ENCODE measurements at regions not wholly inside any gene's neighbourhood (a gene's known extent, or its start where the extent isn't known, plus 50 kb on each side); places are given as distances from the start of the nearest gene placed in this dataset.

DNA sequence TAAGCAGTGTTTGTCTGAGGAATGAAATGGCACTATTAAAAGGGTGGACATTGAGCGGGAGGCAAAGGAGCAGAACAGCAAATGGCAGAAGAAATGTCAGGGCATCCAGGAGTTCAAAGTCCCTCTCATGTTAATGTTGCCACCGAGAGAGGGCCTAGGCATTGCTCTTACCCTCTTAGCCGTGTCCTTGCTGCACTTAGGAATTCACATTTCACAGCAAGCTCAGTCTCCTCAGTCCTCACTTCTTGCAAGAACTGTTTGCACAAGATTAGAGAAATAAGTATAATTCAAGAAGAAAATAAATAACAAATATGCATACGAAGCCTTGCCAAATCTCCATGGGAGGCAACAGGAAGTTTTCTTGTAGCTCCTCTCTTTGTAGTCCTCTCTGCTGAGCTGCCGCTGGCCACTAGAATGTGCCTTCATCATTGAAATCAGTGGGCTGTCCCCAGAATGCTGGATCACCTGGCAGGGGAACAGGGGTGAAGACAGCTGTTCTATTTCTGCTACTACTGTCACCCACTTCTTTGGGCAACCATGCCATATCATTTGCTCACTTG, 205.8 kb downstream of the ZNF326 start:
- DNase-seq = no peak

DNA sequence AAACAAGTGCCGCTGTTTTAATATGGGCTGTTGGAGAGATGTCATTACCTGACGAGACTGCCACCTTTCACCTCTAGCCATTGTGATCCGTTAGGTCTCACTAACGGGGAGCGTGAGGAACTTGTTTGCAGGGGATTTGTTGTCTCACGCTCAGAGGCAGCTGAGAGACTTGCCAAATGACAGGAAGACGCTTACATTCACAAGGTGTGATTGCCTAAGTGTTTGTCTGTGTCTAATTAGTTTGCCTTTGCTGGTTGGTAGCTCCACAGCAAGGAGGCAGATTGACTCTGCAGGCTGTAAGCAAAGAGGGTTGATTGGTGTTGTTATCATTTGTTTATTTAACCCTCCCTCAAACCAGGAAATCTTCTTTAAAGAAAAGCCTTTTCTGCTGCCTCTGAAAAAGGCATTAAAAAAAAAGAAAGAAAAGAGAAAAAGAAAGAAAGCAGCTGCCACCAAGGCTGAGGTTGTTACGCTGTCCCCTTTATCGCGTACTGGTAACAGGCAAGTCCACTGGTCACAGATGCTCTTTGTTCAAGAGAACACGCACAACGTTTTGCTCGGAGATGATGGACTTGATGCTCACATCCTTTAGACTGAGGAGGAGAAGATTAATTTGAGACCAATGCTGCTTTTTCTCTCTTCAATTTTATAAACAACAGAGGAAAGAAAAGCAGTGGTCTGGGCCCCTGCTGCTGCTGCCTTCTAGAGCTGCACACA, 203.9 kb downstream of the ZNF326 start:
- DNase-seq = peak; percentile 16

DNA sequence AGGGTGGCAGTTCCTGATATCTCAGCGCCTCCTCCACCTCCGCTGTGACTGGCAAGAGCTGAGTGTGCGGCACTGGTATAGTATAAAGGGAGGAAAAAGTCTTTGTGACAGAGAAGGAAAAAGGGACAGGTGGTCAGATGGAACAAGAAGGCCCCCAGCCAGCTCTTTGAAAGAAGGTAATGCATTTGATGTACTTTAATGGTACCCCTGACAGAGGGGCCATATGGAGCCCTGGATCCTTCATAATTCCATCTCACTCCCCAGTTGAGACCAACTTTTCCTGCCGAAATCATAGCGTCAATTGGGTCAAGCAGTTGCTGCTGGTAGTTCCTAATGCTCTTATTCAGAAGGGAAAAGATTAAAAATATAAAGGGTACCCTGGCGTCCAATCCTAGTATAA, 198.2 kb downstream of the ZNF326 start:
- no peak for DNase-seq

DNA sequence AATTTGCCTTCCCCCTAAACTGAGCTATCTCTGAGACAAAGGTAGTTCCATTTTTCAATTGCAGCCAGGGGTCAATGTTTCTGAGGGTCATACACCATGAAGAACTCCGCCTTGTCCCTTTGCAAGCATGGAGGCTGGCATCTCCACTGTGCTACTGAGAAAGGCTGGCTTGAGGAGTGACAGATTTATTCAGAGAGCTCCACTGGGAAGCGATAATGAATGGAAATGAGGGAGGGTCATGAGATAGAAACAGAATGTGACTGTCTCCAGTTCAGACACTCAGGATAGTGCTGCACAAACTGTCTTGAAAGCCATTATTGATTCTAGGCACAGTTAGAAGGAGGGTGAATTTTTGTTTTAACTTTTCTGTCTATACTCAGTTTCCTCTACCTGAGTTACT, 197.5 kb downstream of the ZNF326 start:
- no peak for DNase-seq

DNA sequence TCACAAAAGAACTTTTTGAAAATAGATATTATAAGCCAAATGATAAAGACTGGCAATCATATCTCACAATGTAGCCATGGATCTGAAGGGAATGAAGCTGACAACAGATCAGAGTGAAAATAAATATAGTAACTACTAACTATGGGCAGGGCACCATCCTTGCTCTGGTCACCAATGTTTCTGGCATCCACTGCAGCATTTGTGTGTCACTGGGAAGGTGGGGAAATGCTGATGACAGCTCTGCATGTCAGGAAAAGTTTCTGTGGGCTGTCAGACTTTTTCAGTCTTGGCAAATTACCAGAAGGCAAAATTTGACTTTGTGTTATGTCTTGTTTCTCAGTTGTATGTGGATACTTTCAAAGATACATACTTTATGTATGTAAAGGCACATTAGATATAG, 195.6 kb downstream of the ZNF326 start:
- DNase-seq = no peak

DNA sequence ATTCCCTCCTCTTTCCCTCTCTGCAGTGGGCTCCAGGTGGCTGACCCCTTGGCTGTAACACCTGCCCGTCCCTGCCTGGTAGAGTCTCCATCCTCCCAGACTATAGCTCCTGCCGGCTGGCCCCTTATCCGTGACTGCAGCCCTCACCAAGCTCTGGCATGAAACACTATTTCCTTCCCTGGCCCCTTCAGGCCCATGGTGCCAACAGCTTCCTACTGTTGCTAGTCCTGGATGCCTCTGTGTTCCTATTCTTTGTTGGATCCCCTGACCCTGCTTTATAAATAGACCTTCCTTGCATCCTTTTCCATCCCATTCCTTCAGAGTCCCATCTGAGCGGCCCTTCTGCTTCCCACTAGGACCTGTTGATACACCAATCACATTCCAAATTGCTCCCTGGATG, 195.0 kb downstream of the ZNF326 start:
- no peak for DNase-seq

DNA sequence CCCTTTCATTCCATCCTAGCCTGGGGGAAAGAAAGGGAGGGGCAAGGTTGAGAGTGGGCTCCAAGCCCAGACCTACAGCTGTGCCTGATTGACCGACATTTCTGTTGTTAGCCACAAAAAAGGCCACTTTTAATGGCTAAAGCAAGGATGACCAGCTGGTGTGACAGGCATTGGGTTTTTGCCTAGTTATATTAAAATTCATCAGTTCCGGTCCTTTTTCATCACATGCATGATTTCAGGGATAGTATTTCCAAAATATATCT, 192.3 kb downstream of the ZNF326 start:
- no peak for DNase-seq

DNA sequence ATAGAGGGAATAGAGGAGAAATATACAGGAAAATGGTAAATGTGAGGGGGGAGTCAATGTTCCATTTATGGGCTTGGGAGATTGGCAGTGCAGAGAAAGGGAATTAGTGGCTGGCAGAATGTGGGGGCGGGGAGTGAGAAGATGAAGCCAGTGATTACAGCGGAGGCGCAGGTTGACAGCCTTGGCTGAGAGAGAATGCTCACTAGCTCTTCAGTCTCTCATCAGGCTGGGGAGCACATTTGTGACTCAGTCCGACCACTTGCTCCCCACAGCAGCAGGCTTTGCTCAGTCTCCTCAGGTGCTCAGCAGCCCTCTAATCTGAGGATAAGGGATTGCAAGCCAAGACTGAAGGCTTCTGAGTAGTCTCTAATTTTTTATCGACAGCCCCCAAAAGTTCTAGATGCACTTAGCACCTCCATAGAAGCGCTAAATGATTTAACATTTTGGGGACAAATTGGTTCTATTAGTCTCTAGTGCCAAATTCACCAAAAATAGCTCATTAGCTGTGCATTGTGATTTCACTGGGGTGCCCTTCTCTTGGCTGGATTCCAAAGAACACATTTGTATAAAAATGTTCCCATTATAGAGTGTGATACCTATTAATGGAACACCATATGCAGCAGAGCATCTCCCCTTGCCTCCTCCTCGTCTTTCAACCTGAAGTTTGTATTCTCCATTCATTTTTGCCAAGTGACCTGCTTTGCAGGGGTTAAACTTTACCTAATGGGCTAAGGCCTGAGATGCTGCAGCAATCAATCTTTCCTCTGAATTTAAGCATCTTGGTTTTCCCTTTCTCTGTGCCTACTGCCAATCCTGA, 191.8 kb downstream of the ZNF326 start:
- no peak for DNase-seq

DNA sequence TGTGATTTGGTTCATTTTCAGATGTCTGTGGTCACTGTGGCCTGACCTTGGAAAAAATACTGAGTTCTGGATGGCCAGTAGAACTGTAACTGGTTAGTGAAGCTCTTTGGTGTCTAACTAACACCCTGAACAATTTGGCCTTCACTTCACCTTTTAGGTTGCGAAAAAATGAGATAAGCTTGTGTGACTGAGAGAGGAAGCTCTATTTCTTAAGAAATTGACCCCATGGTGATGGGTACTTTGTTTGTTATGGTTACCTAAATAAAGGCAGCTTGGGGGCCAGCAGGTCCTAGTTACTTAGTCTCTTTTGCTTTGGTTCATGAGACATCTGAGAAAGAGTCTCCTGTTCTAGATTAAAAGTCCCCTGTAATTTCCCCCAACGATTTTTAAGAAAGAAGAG, 181.6 kb downstream of the ZNF326 start:
- no peak for DNase-seq

DNA sequence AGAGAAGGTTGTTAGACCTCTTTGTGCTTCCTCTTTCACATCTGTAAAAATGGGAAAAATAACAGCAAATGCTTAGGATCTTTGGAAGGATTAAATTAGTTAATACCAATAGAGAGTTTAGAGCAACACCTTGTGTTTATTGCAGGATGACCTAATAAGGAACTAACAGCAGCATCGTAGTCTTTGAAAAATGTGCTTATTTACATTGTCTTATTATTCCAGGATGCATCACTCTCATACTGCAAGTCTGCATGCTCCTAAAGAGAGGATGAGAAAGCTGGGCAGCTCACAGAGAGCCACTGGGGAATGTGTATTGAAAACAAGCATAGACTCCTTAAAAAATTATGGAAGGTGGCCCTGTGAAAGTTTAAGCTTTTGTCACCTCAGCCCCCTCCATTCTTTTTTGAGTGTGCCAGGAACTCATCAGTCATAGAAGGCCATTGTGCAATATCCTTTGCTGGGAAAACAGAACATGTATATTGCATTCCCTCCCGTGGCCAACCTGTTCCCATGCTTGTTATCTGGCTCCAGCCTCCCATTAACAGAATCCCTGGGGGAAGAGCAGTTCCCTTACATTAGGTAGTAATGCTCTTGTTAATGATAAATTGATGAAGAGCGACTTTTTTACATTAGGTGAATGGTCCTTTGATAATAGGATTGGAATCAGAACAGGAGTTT, 180.7 kb downstream of the ZNF326 start:
- DNase-seq = no peak

DNA sequence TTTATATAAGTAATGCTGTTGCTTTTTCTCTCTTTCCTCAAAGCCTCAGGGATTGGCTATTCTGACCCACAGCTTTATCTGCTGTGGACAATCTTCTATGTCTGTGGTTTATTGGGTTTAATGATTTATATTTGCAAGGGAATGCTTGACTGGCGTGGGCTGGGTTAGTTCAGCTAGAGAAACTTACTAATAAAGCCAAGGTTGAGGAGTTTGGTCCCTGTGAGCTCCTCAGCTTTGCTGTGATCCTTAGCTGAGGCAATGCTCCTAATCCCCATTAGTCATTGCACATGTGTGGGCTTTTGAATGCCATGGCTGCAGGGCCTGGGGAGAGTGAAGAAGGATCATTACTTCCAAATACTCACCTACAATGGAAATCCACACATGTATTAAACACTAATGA, 179.3 kb downstream of the ZNF326 start:
- no peak for DNase-seq

DNA sequence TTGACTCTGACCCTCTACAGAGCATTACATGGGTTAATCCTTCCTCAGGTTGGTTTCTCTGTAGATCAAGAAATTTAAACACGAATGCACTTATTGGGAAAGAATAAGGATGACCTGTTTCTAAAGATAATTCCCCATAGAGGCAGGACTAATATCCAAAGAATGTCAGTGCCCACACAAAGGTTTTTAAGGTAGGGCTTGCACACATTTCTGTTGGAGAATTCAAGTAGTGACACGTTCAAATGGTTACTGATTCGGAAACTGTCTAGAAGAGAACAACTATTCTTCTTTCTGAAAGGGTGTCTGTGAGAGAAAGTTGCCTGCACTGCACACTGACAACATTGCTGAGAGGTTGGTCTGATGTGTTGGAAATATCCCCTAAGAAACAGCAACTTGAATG, 167.3 kb downstream of the ZNF326 start:
- no peak for DNase-seq

DNA sequence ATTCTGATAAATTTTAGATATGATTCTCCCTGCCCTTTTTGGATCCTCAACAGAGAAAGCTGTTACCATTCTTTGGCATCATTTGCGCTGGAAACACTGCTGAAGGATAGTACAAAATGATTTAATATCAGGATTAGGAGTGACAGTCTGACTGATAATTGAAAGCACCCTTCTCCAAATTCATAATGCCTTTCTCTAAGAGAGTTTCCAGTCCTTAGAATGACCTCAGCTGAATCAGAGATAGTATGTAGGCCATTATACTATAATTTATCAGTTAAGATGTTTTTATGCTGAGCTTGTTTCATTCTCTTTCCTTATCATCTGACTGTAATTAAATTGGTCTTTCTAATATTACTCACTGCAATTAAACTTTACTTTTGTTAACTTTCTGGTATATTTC, 166.7 kb downstream of the ZNF326 start:
- no peak for DNase-seq

DNA sequence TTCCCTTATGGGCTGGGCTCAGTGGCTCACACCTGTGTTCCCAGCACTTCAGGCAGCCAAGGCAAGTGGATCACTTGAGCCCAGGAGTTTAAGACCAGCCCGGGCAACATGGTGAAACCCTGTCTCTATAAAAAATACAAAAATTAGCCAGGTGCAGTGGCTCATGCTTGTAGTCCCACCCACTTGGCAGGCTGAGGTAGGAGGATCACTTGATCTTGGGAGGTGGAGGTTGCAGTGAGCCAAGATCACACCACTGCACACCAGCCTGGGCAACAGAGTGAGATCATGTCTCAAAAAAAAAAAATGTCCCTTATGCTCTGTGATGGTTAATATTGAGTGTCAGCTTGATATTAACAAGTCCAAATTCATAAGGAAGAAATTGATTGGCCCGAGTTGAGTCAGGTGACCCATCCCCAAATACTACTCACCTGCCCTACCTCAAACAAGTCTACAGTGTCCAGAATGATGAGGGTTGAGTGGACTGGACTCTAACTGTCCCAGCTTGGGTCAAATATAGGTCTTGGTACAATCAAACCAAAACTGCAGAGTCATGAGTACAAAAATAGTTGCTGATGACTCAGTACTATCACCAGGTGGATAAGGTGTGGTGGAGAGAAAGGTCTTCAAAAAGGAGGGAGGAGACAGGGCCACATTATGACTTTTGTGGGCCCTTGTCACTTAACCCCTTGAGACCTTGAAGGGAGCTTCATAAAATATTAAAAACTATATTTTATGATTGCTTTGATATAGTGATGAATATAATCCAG, 161.0 kb downstream of the ZNF326 start:
- no peak for DNase-seq

DNA sequence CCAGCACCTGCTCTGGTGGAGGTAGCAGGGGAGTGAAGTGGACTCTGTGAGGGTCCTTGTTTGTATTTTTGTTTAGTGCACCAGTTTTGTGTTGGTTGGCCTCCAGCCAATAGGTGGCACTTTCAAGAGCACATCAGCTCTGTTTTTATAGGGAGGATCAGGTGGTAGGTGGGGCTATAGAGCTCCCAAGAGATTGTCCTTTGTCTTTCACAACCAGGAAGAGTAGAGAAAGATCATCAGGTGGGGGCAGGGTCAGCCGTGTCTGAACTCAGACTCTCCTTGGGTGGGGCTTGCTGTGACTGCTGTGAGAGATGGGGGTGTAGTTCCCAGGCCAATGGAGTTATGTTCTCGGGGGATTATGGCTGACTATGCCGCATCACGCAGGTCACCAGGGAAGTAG, 159.8 kb downstream of the ZNF326 start:
- DNase-seq = no peak

DNA sequence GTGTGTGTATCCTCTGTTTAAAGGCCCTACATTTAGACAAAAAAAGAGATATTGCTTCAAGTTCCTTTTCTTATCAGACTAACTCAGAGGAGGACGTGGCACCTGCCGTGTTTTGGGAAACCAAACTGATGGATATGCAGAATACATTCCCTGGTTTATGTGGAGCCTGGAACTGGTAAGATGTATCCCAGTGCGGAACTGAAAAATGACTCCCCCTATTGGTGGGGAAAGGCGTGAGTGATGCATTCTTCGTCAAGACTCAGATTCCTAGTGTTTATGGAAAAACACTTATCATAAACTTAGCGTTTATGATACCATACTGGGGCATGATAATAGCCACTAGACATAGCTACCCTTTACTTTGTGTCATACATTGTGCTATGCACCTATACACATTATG, 154.2 kb downstream of the ZNF326 start:
- no peak for DNase-seq

DNA sequence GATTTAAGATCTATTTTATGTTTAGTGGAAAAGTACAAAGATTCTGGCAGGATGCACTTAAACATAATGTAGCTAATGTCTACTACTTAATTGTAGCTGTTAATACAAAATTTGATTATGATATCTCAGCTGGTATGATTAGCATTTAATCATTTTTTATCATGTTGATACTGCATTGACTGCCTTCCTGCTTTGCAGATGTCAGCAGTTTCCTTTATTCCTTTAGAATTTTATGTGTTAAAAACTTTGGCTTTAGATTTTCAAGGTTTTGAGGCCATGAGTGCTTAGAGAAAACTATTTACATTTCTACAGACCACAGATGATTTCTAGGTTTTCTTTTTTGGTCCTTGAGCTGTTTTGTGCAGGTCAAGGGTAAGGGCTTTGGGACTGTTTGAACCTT, 152.2 kb downstream of the ZNF326 start:
- DNase-seq = no peak

DNA sequence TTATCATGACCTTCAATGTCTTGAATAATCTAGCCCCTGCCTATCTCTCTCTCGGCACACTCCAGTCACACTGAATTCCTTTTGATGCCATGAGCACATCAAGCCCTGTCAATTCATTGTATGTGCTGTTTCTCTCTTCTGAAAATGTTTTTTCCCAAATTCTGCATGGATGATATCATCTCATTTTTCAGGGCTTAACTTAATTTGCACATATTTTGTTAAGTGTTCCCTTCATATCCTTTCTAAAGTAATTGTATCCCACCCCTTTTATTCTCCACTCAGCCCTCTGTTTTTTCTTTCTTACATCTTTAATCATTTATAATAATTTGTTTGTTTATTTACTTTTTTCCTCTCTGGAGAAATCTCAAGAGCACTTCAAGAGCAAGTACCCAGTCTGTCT, 149.9 kb downstream of the ZNF326 start:
- no peak for DNase-seq

DNA sequence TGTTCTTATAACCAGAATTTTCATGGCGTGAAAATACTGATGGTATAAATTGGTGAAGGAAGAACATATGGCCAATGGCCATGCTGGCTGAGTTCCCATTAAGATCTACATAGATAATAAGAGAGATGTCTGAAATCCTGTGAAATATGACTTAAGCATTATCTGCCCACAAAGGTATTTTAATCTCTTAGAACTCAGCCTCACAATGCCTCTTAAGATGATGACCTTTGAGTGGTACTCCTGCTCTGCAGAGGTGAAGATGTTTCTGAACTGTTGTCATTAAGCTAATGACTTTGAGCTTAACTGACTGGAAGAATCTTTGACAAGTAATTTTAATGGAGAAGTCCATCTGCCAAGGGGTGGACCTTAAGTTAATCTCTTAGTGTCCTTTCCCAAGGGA, 148.7 kb downstream of the ZNF326 start:
- no peak for DNase-seq

DNA sequence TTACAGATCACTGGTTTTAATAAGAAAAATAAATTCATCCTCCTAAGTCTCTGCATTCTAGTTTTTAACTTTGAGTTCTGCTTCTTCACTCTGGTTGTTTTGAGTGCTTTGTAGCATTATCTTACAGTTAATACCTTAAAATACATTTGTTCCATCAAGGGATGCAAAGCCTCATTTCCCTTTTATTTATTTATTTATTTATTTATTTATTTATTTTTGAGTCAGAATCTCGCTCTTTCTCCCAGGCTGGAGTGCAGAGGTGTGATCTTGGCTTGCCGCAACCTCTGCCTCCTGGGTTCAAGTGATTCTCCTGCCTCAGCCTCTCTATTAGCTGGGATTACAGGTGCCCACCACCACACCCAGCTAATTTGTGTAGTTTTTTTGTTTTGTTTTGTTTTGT, 147.8 kb downstream of the ZNF326 start:
- DNase-seq = no peak

DNA sequence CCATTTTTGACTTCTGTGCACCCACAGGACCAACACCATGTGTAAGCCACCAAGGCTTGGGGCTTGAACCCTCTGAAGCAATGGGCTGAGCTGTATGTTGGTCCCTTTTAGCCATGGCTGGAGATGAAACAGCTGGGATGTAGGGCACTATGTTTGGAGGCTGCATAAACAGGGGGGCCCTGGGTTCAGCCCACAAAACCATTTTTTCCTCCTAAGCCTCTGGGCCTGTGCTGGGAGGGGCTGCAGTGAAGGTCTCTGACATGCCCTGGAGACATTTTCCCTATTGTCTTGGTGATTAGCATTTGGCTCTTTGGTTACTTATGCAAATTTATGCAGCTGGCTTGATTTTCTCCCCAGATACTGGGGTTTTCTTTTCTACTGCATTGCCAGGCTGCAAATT, 144.9 kb downstream of the ZNF326 start:
- DNase-seq = no peak

DNA sequence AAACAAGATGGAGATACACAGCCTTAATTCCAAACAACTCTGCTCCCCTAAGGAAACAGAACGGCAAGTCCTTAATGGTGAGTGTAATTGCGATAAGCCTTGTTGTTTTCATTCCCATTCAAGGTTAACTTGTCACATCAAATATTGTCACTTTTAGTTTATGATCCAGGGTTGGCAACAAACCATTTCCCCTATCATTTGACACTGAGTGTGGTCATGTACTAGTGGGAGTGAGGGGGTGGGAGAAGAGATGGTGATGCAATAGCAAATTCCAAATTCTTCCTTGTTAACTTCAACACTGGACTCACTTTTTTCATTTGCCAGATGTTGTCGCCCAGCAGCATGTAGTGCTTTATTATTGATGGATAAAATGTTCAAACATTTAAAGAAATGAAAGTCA, 140.4 kb downstream of the ZNF326 start:
- DNase-seq = no peak

Data from right kidney (tissue), 1 donor.